ENCODE measurements at regions not wholly inside any gene's neighbourhood (a gene's known extent, or its start where the extent isn't known, plus 50 kb on each side); places are given as distances from the start of the nearest gene placed in this dataset.

DNA sequence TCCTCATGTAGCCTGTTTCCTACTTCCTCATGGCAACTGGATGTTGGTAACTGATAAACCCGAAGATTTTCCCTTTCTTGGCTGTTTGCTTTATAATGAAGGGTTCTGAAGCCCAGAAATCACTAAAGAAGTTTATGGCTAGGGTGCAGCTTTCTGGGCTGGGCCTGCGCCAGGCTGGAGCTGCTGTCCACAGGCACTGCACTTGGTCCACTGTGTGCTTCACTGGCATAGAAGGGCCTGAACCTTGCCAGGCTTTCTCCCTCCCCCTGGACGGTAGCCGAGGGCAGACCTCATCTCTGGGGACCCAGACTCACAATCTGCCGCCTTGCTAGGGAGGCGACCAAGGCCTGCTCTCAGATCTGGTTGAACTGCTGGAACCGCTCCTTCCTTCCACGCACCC, 133.3 kb upstream of the SPRED2 start:
- no peak overlapping the region for H3K4me3 ChIP-seq (ENCODE audit: low read length)
- no peak for TF ChIP-seq ZNF274 (IDR thresholded peaks at IDR 0.05; ENCODE audit: low read depth, low read length)

DNA sequence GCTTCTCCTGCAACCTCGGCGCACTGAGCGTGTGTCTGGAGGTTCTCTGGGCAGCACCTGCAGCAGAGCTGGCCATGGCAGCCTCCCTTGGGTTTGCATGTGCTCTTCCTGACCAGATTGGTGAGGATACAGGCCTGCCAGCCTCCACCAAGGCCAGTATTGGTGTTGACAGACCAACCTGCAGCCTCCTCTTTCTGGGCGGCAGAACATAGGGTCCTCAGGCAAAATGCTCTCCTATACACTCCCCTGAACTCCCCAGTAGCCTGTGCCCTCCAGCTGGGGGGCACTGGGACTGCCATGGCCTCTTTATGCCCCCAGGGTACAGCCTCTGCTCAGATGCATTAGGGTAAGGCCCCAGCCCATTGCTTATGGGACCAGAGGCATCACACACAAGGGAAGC, 131.9 kb upstream of the SPRED2 start:
- TF ChIP-seq ZNF274 (IDR thresholded peaks at IDR 0.05; ENCODE audit: low read depth, low read length): no peak
- H3K4me3 ChIP-seq (ENCODE audit: low read length): no peak overlapping the region

DNA sequence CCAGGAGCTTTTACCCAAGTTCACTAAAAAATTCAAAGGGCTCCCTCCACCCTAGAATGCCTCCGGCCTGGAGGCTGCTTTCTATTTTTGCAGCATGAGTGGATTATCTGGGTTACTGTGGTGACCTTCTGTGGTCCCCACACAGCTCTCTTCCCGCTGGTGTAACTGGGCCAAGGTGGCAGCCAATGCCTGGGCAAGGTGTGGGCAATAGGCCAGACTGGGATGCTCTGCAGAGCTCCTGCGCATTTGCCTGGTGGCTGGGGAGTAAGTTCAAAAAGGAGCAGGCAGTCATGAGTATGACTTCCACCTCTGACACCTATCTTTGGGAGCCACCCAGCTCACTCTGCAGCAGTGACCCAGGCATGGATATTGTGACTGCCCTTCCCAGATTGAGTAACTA, 130.5 kb upstream of the SPRED2 start:
- no peak overlapping the region for H3K4me3 ChIP-seq (ENCODE audit: low read length)
- no peak for TF ChIP-seq ZNF274 (IDR thresholded peaks at IDR 0.05; ENCODE audit: low read depth, low read length)

DNA sequence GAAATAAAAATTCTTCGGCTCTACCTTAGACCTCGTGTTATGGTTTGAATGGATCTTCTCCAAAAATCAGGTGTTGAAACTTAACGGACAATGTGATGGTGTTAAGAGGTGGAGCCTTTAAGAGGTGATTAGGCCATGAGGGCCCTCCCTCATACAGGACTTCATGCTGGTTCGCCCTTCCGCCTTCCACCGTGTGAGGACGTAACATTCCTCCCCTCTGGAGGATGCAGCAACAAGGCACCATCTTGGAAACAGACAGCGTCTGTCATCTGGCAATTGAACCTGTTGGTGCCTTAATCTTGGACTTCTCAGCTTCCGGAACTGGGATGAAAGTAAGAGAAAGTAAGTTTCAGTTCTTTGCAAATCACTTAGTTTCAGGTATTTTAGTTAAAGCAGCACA, 126.3 kb upstream of the SPRED2 start:
- no peak overlapping the region for H3K4me3 ChIP-seq (ENCODE audit: low read length)
- no peak for TF ChIP-seq ZNF274 (IDR thresholded peaks at IDR 0.05; ENCODE audit: low read depth, low read length)

DNA sequence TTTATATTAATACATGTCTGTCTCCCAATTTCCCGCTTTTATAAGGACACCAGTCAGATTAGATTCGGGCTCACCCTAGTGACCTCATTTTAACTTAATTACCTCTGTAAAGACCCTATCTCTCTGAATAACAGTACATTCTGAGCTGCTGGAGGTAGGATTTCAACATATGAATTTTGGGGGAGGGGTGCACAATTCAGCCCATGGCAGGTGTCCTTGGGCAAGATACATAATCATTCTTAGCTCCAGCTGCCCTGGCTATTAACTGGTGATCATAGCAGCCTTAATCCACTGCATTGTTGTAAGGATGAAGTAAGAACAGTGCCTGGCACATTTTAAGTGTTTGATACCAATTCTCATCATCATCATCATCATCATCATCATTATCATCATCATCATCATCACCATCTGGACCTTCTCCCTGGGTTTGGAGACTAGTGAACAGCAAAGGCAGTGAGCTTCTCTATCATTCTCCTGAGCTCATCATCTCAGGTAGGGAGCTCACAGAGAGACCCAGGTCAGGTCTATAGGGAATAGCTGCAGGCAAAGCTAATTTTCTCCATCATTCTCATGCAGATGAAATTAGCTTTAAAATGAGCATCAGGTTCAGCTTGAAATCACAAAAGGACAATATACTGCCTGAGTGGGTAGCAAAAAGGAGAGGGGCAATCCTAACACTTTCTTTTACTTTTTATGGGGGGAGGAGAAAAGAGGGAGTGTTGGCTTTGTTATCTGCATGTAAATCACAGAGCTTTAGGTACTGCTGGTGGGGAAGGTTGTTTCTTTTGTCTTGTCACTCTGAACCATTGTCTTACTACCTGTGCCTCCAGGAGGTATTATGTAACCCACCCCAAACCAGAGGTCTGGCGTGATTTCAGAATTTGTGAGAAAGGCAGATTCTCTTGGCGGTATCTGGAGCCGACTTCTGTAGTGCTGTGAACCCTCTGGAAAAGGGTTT, 125.5 kb upstream of the SPRED2 start:
- no peak for TF ChIP-seq ZNF274 (IDR thresholded peaks at IDR 0.05; ENCODE audit: low read depth, low read length)
- no peak overlapping the region for H3K4me3 ChIP-seq (ENCODE audit: low read length)

DNA sequence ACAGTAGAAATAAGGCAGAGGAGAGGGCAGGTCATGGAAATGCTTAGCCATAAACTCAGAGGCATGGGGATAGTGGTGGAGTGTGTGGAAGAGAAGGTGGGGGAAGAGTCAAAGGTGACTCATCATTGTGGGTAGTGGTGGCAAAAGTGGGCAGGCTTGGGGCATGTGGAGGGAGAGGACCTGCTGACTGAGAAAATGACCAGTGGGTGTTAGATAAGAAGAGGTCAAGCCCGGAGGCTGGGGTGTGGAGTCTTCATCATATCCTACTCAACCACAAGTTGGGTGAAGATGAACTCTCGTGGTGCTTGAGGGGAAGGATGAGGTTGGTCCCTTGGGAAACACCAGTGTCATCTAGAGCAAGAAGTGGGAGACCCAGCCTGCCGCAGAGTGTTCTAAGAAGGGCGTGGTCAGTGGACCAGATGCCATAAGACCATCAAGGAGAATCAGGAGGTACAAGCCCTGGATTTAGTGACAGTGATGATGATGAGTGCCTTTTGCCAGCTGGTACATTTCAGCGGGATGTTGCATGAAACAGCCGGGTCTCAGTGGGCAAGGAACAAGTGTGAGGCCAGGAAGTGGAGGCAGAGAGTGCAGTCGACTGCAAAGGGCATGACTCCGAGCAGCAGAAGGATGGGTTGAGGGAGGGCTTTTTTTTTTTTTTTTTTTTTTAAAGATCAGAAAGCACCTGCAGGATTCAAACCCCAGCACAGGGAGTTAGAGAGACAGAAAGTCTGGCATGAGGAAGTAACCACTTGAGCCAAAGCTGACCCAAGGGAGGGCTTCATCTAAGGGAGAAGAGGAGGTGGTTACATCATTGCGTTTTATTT, 122.6 kb upstream of the SPRED2 start:
- no peak overlapping the region for H3K4me3 ChIP-seq (ENCODE audit: low read length)
- TF ChIP-seq ZNF274 (IDR thresholded peaks at IDR 0.05; ENCODE audit: low read depth, low read length): no peak

DNA sequence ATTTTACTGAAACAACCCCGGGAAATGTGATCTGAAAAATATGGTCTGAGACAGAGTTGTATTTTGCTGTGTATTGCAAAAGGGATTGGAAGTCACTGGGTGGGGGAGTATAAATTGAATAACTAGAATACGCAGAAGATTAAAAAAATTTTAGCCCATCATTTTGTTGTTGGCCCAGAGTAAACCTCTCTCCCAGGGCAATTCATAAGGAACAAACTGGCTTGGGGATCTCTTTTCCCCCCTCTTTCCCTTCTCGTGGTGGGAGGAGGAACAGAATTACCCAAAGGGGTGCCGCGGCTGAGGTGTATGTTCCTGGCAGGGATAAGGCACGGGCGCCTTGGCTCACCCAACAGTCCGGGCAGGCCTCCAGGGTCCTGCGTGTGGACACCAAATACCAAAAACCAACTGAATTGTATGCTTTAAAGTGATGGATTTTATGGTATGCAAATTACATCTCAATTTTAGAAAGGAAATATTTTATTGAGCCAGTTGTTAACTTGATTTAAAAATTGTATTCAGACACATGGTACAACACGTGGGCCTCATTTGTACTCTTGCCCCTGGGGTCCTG, 121.2 kb upstream of the SPRED2 start:
- H3K4me3 ChIP-seq (ENCODE audit: low read length): no peak overlapping the region
- no peak for TF ChIP-seq ZNF274 (IDR thresholded peaks at IDR 0.05; ENCODE audit: low read depth, low read length)

DNA sequence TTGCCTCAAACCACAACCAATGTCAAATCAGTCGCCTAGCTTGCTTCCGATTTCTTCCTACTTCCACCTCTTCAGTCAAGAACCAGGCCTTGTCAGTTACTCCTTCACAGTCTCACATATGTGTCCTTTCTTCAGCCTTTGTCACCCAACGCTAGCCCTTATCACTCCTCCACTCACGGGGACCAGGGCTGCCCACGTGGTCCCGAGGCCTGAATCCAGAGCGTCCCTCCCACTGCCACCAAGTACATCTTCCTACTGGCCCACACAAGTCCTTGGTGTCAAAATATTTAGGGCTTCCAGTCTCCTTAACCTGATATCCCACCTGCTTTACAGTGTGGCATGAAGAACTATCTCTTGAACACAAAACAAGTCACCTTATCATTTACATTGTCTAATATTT, 119.1 kb upstream of the SPRED2 start:
- no peak overlapping the region for H3K4me3 ChIP-seq (ENCODE audit: low read length)
- no peak for TF ChIP-seq ZNF274 (IDR thresholded peaks at IDR 0.05; ENCODE audit: low read depth, low read length)

DNA sequence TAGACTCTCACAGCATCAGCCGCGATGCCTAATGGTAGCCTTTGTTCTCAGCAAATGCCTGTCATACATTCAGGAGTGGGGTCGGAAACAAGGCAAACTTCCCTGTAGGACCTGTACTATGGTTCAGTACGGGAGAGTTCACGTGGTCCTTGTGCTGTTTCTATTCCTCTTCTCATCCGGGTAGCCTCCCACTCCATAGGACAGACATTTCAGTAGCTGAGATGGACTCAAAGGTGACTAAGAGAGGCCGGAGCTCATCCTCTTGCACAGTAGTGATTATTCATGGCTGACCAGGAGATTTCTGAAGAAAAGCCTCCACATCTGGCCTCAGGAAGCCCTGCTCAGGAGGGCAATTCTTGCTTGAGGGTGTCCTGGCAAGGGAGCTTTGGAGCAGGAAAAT, 117.8 kb upstream of the SPRED2 start:
- TF ChIP-seq ZNF274 (IDR thresholded peaks at IDR 0.05; ENCODE audit: low read depth, low read length): no peak
- H3K4me3 ChIP-seq (ENCODE audit: low read length): no peak overlapping the region

DNA sequence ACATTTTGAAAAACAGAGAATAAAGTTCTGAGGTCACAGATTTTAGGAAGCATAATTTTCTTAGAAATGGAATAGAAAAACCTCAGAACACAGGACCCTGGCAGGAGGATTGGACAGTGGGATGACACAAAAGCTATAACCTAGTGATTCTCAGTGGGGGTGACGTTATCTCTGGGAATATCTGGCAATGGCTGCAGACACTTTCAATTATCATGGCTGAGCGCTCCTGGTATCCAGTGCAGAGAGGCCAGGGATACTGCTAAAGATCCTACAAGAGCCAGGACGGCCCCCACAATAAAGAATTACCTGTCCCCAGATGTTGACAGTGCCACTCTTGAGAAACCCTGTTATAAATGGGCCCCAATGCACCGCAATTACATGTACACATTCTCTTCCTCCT, 117.2 kb upstream of the SPRED2 start:
- H3K4me3 ChIP-seq (ENCODE audit: low read length): no peak overlapping the region

DNA sequence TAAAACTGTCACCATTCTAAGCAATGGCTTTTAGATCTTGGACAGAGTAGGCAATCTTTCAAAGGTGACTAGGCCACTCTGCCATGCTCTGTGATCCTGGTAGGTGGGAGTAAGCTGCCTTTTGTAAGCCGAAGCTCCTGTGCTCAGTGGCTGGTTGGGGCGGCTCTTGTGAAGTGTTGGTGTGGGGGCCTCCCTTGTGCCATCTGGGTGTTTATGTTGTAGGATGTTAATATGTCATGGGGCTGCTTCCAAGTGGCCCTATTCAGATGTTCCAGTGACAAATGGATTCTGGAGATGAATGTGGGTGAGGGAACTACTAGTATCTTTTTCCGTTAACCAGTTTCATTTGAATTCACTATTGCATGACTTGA, 116.8 kb upstream of the SPRED2 start:
- H3K4me3 ChIP-seq (ENCODE audit: low read length): no peak overlapping the region
- TF ChIP-seq ZNF274 (IDR thresholded peaks at IDR 0.05; ENCODE audit: low read depth, low read length): no peak

More for the DNA sequence above, 117.2 kb upstream of the SPRED2 start:
- no peak for TF ChIP-seq ZNF274 (IDR thresholded peaks at IDR 0.05; ENCODE audit: low read depth, low read length)

DNA sequence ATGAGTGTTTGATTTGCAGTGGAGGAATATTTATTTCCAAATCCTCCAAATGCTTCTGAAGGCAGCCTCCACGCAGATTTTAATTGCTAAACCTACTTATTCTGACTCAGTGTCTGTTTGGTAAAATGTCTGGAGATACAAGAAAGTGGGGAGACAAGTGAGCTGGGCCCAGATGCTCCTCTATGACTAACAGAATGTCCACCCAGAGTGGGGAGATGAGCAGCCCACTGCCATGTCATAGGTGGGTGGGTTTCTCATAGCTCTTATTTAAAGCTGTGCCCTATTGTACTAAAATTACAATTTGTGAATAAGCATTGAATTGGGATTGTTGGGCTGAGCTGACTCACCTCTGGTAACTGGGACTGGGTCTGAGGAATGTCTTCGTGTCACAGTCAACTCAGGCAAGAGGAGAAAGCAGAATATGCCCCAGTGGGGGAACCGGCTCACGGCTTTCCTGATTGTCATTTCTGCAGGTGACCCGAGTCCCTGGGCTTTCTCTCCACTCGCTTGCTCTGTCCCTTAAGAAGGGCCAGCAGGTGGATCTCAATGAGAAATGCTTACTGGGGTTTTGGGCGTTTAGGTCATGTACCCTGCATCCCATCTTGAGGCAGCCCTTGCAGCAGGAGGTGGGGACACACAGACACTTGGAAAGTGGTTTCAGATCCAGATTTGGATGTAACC, 116.3 kb upstream of the SPRED2 start:
- TF ChIP-seq ZNF274 (IDR thresholded peaks at IDR 0.05; ENCODE audit: low read depth, low read length): no peak
- H3K4me3 ChIP-seq (ENCODE audit: low read length): no peak overlapping the region

DNA sequence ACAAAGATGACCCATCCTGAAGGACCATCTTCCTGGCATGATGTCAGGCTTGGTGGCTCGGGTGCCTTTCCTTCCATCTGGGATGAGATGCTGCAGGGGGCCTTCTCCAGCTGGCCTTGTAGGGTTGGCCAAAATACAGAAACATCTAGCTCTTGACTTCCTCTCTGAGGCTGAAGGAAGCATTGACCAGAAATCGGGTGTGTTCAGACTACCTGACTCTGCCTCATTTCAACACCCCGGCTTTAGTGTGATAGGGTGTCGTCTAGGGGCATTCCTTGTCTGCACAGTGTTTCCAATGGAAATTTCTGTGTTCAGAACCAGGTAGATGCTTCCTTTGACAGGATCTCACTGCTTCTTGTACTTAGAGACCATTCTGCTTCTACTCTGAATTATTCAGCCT, 115.7 kb upstream of the SPRED2 start:
- TF ChIP-seq ZNF274 (IDR thresholded peaks at IDR 0.05; ENCODE audit: low read depth, low read length): no peak
- no peak overlapping the region for H3K4me3 ChIP-seq (ENCODE audit: low read length)
